ENCODE measurements at regions not wholly inside any gene's neighbourhood (a gene's known extent, or its start where the extent isn't known, plus 50 kb on each side); places are given as distances from the start of the nearest gene placed in this dataset.
"Not testable (repeated sequence)": the region's sequence is repeated elsewhere in the genome, so short reads cannot be mapped to it uniquely, and the experiment has no call there.

- TF ChIP-seq, protein P1, sequence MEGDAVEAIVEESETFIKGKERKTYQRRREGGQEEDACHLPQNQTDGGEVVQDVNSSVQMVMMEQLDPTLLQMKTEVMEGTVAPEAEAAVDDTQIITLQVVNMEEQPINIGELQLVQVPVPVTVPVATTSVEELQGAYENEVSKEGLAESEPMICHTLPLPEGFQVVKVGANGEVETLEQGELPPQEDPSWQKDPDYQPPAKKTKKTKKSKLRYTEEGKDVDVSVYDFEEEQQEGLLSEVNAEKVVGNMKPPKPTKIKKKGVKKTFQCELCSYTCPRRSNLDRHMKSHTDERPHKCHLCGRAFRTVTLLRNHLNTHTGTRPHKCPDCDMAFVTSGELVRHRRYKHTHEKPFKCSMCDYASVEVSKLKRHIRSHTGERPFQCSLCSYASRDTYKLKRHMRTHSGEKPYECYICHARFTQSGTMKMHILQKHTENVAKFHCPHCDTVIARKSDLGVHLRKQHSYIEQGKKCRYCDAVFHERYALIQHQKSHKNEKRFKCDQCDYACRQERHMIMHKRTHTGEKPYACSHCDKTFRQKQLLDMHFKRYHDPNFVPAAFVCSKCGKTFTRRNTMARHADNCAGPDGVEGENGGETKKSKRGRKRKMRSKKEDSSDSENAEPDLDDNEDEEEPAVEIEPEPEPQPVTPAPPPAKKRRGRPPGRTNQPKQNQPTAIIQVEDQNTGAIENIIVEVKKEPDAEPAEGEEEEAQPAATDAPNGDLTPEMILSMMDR (IDR thresholded peaks at IDR 0.05; ENCODE audit: low read depth, low read length) = no peak
- Histone ChIP-seq H3K36me3 (no peaks in the 10 kb centered on the region), H3K27me3 (ENCODE audit: insufficient read depth, low read depth, severe bottlenecking) (no peaks in the 10 kb centered on the region), H3K4me3 (ENCODE audit: low read depth, low read length) (no peak overlapping the region), H3K27ac (no peak overlapping the region), H3K9me3 (ENCODE audit: severe bottlenecking) (no peaks in the 10 kb centered on the region)
- DNase-seq = no peak
Observed at GRCh38 chr14:76294876-76295275, 81.1 kb upstream of the ESRRB start.

GRCh38 chr14:76298896-76299295 lies 77.0 kb upstream of the ESRRB start:
- H3K4me3 ChIP-seq (ENCODE audit: low read depth, low read length) = no peak overlapping the region
- H3K9me3 ChIP-seq (ENCODE audit: severe bottlenecking) = no peaks in the 10 kb centered on the region
- no peaks in the 10 kb centered on the region for H3K36me3 ChIP-seq
- H3K27ac ChIP-seq = no peak overlapping the region
- H3K27me3 ChIP-seq (ENCODE audit: insufficient read depth, low read depth, severe bottlenecking) = no peaks in the 10 kb centered on the region
- TF ChIP-seq, protein P1 (IDR thresholded peaks at IDR 0.05; ENCODE audit: low read depth, low read length) = no peak
- DNase-seq = no peak

- not testable (repeated sequence) for H3K27ac ChIP-seq; H3K27me3 ChIP-seq (ENCODE audit: insufficient read depth, low read depth, severe bottlenecking); DNase-seq
Observed at GRCh38 chr14:76303188-76303587, 72.7 kb upstream of the ESRRB start.

GRCh38 chr14:76304536-76305267 lies 71.2 kb upstream of the ESRRB start:
- Histone ChIP-seq H3K27ac (no peak overlapping the region), H3K36me3 (no peaks in the 10 kb centered on the region), H3K4me3 (ENCODE audit: low read depth, low read length) (no peak overlapping the region), H3K27me3 (ENCODE audit: insufficient read depth, low read depth, severe bottlenecking) (no peaks in the 10 kb centered on the region), H3K9me3 (ENCODE audit: severe bottlenecking) (no peaks in the 10 kb centered on the region)
- TF ChIP-seq, protein P1 (IDR thresholded peaks at IDR 0.05; ENCODE audit: low read depth, low read length) = no peak
- no peak for DNase-seq

More at GRCh38 chr14:76303188-76303587, 72.7 kb upstream of the ESRRB start:
- not testable (repeated sequence) for H3K4me3 ChIP-seq (ENCODE audit: low read depth, low read length); H3K9me3 ChIP-seq (ENCODE audit: severe bottlenecking); H3K36me3 ChIP-seq

- TF ChIP-seq, protein P1 (IDR thresholded peaks at IDR 0.05; ENCODE audit: low read depth, low read length) = no peak
- Histone ChIP-seq H3K9me3 (ENCODE audit: severe bottlenecking) (no peaks in the 10 kb centered on the region), H3K4me3 (ENCODE audit: low read depth, low read length) (no peak overlapping the region), H3K27me3 (ENCODE audit: insufficient read depth, low read depth, severe bottlenecking) (no peaks in the 10 kb centered on the region), H3K36me3 (no peaks in the 10 kb centered on the region), H3K27ac (no peak overlapping the region)
- DNase-seq = no peak
Observed at GRCh38 chr14:76305268-76305826, 70.6 kb upstream of the ESRRB start.

DNA sequence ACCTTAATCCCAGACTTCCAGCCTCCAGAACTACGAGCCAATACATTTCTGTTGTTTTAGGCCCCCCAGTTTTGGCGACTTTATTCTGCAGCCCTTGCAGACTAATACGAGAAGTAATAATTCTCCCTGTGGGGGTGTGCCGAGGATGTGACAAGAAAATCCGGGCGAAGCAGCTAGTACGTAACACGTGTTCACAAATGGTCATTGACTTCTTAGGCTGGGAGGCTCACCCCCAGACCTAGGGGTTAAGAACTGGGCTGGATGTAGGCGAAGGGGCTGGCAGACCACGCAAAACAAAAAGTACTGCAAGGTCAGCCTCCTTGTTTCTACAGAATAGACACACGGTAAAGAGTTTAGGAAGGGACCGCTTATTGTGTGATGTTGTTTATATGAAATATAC lies 69.8 kb upstream of the ESRRB start:
- Histone ChIP-seq H3K4me3 (ENCODE audit: low read depth, low read length) (no peak overlapping the region), H3K27me3 (ENCODE audit: insufficient read depth, low read depth, severe bottlenecking) (no peaks in the 10 kb centered on the region)
- TF ChIP-seq, protein P1 (IDR thresholded peaks at IDR 0.05; ENCODE audit: low read depth, low read length) = no peak

More for the DNA sequence above, 69.8 kb upstream of the ESRRB start:
- Histone ChIP-seq H3K9me3 (ENCODE audit: severe bottlenecking) (no peaks in the 10 kb centered on the region), H3K27ac (no peak overlapping the region), H3K36me3 (no peaks in the 10 kb centered on the region)
- no peak for DNase-seq

All from WERI-Rb-1 (cell line).